K562 (cell line): ENCODE measurements at regions not wholly inside any gene's neighbourhood (a gene's known extent, or its start where the extent isn't known, plus 50 kb on each side); places are given as distances from the start of the nearest gene placed in this dataset.

ENCODE experiments used
- ATAC-seq: fragments of 200-7000 bp; cut with Tn5 transposase; 3 replicates; pipeline ENCODE4 v1.9.1; 2020; ENCODE audit warnings: moderate library complexity
- BruUV-seq: library from RNA; stranded (reverse); fragments of 400-500 nt; replicated peaks from 2 replicates; lab custom pipeline; 2021; lab: Mats Ljungman, UMichigan
- CTCF ChIA-PET: fragments of 300-600 bp; formaldehyde crosslinking; extraction: SDS; loops from one replicate; lab custom pipeline; 2021; ENCODE audit warnings: low intra/inter-chr PET ratio; lab: Yijun Ruan, JAX
- POLR2A ChIA-PET: fragments of 300-600, 350-650 bp; sonication (Branson Sonifier 250); formaldehyde crosslinking; extraction: SDS; loops from one replicate; lab custom pipeline; 2021; ENCODE audit warnings: antibody characterized with exemption, inconsistent platforms; lab: Yijun Ruan, JAX
- DNase-seq, 4 experiments: peaks; one replicate each; pipeline versions ENCODE4 v3.0.0 to v3.0.0-alpha.2; 2011 to 2018; ENCODE audit warnings: low spot score in 3 of 4, mixed read lengths in 3 of 4; ENCODE audit errors: extremely low read depth in 1 of 4
- FAIRE-seq: peaks from 2 replicates; lab custom pipeline; 2011; peaks lifted over from hg19 to GRCh38; lab: Jason Lieb, UNC
- H2AFZ ChIP-seq: 2 replicates; pipeline ENCODE4 v1.6.0; 2011; ENCODE audit warnings: low read depth, low read length, control low read depth, inconsistent platforms
- H3K27ac ChIP-seq: fragments of 200-600 bp; 3 replicates; pipeline ENCODE4 v1.8.0; 2011; ENCODE audit warnings: low read depth, mild to moderate bottlenecking, control low read depth, inconsistent platforms, low read length, moderate library complexity, mixed read lengths; ENCODE audit errors: extremely low read depth
- H3K27me3 ChIP-seq, 2 experiments: fragments of 300-600 bp in 1 of 2; 2 replicates in 1 of 2; 3 replicates in 1 of 2; pipeline versions ENCODE4 v1.6.0 to v1.8.0; 2011; ENCODE audit warnings: inconsistent platforms in 2 of 2, low read length in 2 of 2, mild to moderate bottlenecking in 1 of 2, mixed read lengths in 1 of 2, moderate library complexity in 1 of 2; ENCODE audit not compliant: control insufficient read depth in 2 of 2, insufficient read depth in 2 of 2
- H3K36me3 ChIP-seq: fragments of 300-600 bp; 3 replicates; pipeline ENCODE4 v1.8.0; 2011; ENCODE audit warnings: mild to moderate bottlenecking, low read length, inconsistent platforms; ENCODE audit not compliant: control insufficient read depth, insufficient read depth
- H3K4me1 ChIP-seq, 2 experiments: fragments of 200-600 bp in 1 of 2; replicated peaks in 1 of 2; 2 replicates in 1 of 2; 3 replicates in 1 of 2; pipeline versions ENCODE4 v1.5.1 to v1.8.0; 2011; ENCODE audit warnings: inconsistent platforms in 2 of 2, low read length in 2 of 2, mild to moderate bottlenecking in 1 of 2, mixed read lengths in 1 of 2, moderate library complexity in 1 of 2; ENCODE audit not compliant: control insufficient read depth in 2 of 2, insufficient read depth in 2 of 2
- H3K4me2 ChIP-seq: 2 replicates; pipeline ENCODE4 v1.6.1; 2011; ENCODE audit warnings: low read length, control low read depth, inconsistent platforms, mixed read lengths; ENCODE audit not compliant: insufficient read depth
- H3K4me3 ChIP-seq: fragments of 200-600 bp; sonication (generic), shearing (Covaris generic); 2 replicates; pipeline ENCODE4 v1.5.1; 2016; ENCODE audit warnings: control low read depth, inconsistent platforms
- H3K79me2 ChIP-seq: fragments of 200-600 bp; 3 replicates; pipeline ENCODE4 v1.8.0; 2011; ENCODE audit warnings: low read length, inconsistent platforms; ENCODE audit not compliant: control insufficient read depth, insufficient read depth
- H3K9ac ChIP-seq, 2 experiments: 2 replicates each; pipeline versions ENCODE4 v1.6.0 to v1.6.1; 2011; ENCODE audit warnings: low read depth in 2 of 2, low read length in 2 of 2, control low read depth in 1 of 2, inconsistent platforms in 1 of 2, mild to moderate bottlenecking in 1 of 2, mixed read lengths in 1 of 2; ENCODE audit not compliant: insufficient read depth in 1 of 2
- H3K9me1 ChIP-seq: one replicate; pipeline ENCODE4 v1.6.0; 2011; ENCODE audit warnings: inconsistent platforms, mild to moderate bottlenecking, low read length, moderate library complexity; ENCODE audit not compliant: control insufficient read depth, insufficient read depth
- H3K9me3 ChIP-seq: replicated peaks from 2 replicates; pipeline ENCODE4 v1.5.1; 2011; ENCODE audit warnings: low read depth, low read length, inconsistent platforms; ENCODE audit not compliant: control insufficient read depth, insufficient read depth
- H4K20me1 ChIP-seq: replicated peaks from 2 replicates; pipeline ENCODE4 v1.6.1; 2011; ENCODE audit warnings: low read length, inconsistent platforms, mixed read lengths; ENCODE audit not compliant: control insufficient read depth, insufficient read depth
- ATF3 ChIP-seq, 2 experiments: fragments of 450-650 bp in 1 of 2; sonication (generic) in 1 of 2; formaldehyde crosslinking in 1 of 2; IDR thresholded peaks in 1 of 2; conservative IDR thresholded peaks in 1 of 2; 2 replicates each; pipeline versions ENCODE4 v1.6.1 to v1.8.1; 2016 to 2023; ENCODE audit warnings: mild to moderate bottlenecking in 2 of 2, moderate library complexity in 2 of 2, inconsistent platforms in 1 of 2, missing genetic modification reagents in 1 of 2
- CC2D1A ChIP-seq: fragments of 450-650 bp; IDR thresholded peaks from 2 replicates; pipeline ENCODE4 v1.6.1; 2017; ENCODE audit warnings: mild to moderate bottlenecking
- ETV6 ChIP-seq, 3 experiments: fragments of 150-350 bp in 1 of 3; sonication (generic) in 1 of 3; formaldehyde crosslinking in 1 of 3; IDR thresholded peaks; 2 replicates each; pipeline versions ENCODE4 v1.6.1 to v1.8.0; 2014 to 2022; ENCODE audit warnings: borderline replicate concordance in 2 of 3, low read depth in 2 of 3, antibody characterized with exemption in 1 of 3, low read length in 1 of 3, mild to moderate bottlenecking in 1 of 3, missing genetic modification reagents in 1 of 3
- PHF20 ChIP-seq: fragments of 450-650 bp; IDR thresholded peaks from 2 replicates; pipeline ENCODE4 v1.6.1; 2018; ENCODE audit not compliant: partially characterized antibody
- RAD21 ChIP-seq, 2 experiments: fragments of 250-450 bp in 1 of 2; fragments of 450-650 bp in 1 of 2; sonication (Bioruptor Pico) in 1 of 2; formaldehyde crosslinking in 1 of 2; IDR thresholded peaks in 1 of 2; conservative IDR thresholded peaks in 1 of 2; 2 replicates each; pipeline versions ENCODE4 v1.4.0 to v1.8.0; 2020 to 2022; ENCODE audit warnings: mild to moderate bottlenecking in 2 of 2, moderate library complexity in 1 of 2
- SETDB1 ChIP-seq: IDR thresholded peaks from one replicate; pipeline ENCODE4 v1.6.1; 2012; ENCODE audit warnings: low read length, control low read depth, inconsistent platforms
- TCF7 ChIP-seq: sonication (generic); IDR thresholded peaks from 2 replicates; pipeline ENCODE4 v1.6.1; 2016; ENCODE audit warnings: antibody characterized with exemption, borderline replicate concordance
- ZNF76 ChIP-seq: fragments of 250-450 bp; sonication (Bioruptor Pico); IDR thresholded peaks from 2 replicates; pipeline ENCODE4 v1.4.0; 2020; ENCODE audit warnings: mild to moderate bottlenecking, moderate library complexity, borderline replicate concordance
- ZSCAN29 ChIP-seq: fragments of 450-650 bp; IDR thresholded peaks from 2 replicates; pipeline ENCODE4 v1.6.1; 2017
- WGBS: fragments of 100-300 bp; shearing (Covaris generic); methylation state at CpG from one replicate; pipeline ENCODE4 v1.1.6; 2016; ENCODE audit warnings: low coverage, mixed read lengths; ENCODE audit not compliant: insufficient coverage; ENCODE audit errors: missing lambda C conversion rate; 5-methylcytosine and 5-hydroxymethylcytosine counted together
- in situ Hi-C: fragments of 300-500 bp; cut with MboI; formaldehyde crosslinking; loops from 4 replicates; pipeline ENCODE4 v1.15.0; 2018; ENCODE audit warnings: inconsistent platforms, mixed read lengths
- intact Hi-C: fragments of 100-400 bp; cut with micrococcal nuclease; formaldehyde crosslinking; loops from 2 replicates; pipeline ENCODE4 v1.14.2; 2022
- TF ChIP-seq, protein P1 (sequence below): fragments of 450-650 bp; IDR thresholded peaks from 2 replicates; pipeline ENCODE4 v1.6.1; 2016

GRCh38 chr2:230657906-230658305 is 54.7 kb upstream of the CAB39 start:
- in situ Hi-C loops, result no loop called here
- no peak for ATAC-seq
- Histone ChIP-seq H3K4me1 (peaks cover 57 to 59% of the 10 kb centered on the region in 2 experiments), H3K27me3 (no peaks in the 10 kb centered on the region), H3K36me3 (peaks cover 5% of the 10 kb centered on the region; the same call in 1 of the 3 replicates), H3K9me1 (no peaks in the 10 kb centered on the region), H3K9ac (peak overlapping the region; percentile 95 to 98; a peak in 3 of 4 replicates), H3K9me3 (no peaks in the 10 kb centered on the region), H2AFZ (no peak overlapping the region), H3K79me2 (peaks cover 35% of the 10 kb centered on the region), H3K4me2 (peak overlapping the region; percentile 94), H4K20me1 (no peaks in the 10 kb centered on the region), H3K27ac (peak overlapping the region; percentile 100), H3K4me3 (peak overlapping the region; percentile 52)
- ChIA-PET CTCF (no interaction called here), POLR2A (interaction anchor here (0.6 to 1.9 kb wide), 6 partner anchors 9 to 246 kb away, joined by 3 to 8 read pairs (median 4); no protein-coding TSS in a partner anchor)
- intact Hi-C loops, result loop anchor here (2.0 kb wide), 1 partner anchor 55 kb away; the partner anchor contains the start of gene CAB39
- WGBS, result 27% methylated on average over 6 of the region's 10 CpGs
- no TSS peak for BruUV-seq
- TF ChIP-seq, protein P1, sequence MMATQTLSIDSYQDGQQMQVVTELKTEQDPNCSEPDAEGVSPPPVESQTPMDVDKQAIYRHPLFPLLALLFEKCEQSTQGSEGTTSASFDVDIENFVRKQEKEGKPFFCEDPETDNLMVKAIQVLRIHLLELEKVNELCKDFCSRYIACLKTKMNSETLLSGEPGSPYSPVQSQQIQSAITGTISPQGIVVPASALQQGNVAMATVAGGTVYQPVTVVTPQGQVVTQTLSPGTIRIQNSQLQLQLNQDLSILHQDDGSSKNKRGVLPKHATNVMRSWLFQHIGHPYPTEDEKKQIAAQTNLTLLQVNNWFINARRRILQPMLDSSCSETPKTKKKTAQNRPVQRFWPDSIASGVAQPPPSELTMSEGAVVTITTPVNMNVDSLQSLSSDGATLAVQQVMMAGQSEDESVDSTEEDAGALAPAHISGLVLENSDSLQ, result no peak
- TF ChIP-seq ZSCAN29 (0 out of 2 replicates have a peak, but pooled peaks have one; percentile 17), ZNF76 (no peak)
- DNase-seq, result no peak
- no peak for FAIRE-seq

DNA sequence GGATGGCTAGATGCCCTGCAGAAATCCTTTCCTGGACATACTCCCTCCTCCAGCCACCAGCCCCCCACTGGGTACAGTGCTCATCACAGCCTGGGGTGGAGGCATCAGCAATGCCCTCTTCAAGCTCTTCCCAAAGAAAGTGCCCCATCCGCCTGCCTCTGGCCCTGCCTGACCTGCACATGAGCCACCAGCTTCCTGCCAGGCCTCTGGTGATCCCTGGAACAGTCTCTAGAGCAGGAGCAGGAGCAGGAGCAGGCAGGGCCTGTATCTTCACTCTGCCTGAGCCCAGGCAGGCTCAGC is 54.1 kb upstream of the CAB39 start:
- peak overlapping the region; percentile 52 for H3K4me3 ChIP-seq
- H3K36me3 ChIP-seq, result peaks cover 5% of the 10 kb centered on the region; the same call in 1 of the 3 replicates
- in situ Hi-C loops, result no loop called here
- H2AFZ ChIP-seq, result no peak overlapping the region
- ChIA-PET CTCF (no interaction called here), POLR2A (interaction anchor here (0.6 to 1.9 kb wide), 6 partner anchors 9 to 591 kb away, joined by 3 to 8 read pairs (median 4); no protein-coding TSS in a partner anchor)
- H3K4me2 ChIP-seq, result peak overlapping the region; percentile 94
- H3K9me1 ChIP-seq, result no peaks in the 10 kb centered on the region
- peak; percentile 8 for ATAC-seq
- H3K9ac ChIP-seq, result peak overlapping the region; percentile 95 to 98
- H3K4me1 ChIP-seq, result peaks cover 57 to 61% of the 10 kb centered on the region in 2 experiments
- no TSS peak for BruUV-seq
- intact Hi-C loops, result loop anchor here (2.0 kb wide), 1 partner anchor 54 kb away; the partner anchor contains the start of gene CAB39
- WGBS, result 0% methylated on average over 1 of the region's 1 CpG
- H4K20me1 ChIP-seq, result no peaks in the 10 kb centered on the region
- H3K79me2 ChIP-seq, result peaks cover 35% of the 10 kb centered on the region
- H3K27ac ChIP-seq, result peak overlapping the region; percentile 100
- DNase-seq, result no peak
- no peaks in the 10 kb centered on the region for H3K9me3 ChIP-seq
- H3K27me3 ChIP-seq, result no peaks in the 10 kb centered on the region
- FAIRE-seq, result no peak
- TF ChIP-seq RAD21 (CRISPR knock-in tag; conservative IDR thresholded peaks at IDR 0.05 in 1 of 2, IDR thresholded peaks at IDR 0.05 in 1 of 2), result no peak
- TF ChIP-seq ETV6 (IDR thresholded peaks at IDR 0.05; ENCODE audit: borderline replicate concordance in 1 of 2, low read depth in 2 of 2, low read length in 1 of 2), result no peak
- TF ChIP-seq ETV6 (CRISPR knock-in tag; IDR thresholded peaks at IDR 0.05; ENCODE audit: borderline replicate concordance), result no peak
- no peak for TF ChIP-seq CC2D1A
- TF ChIP-seq SETDB1, result no peak
- TF ChIP-seq PHF20, result no peak
- no peak for TF ChIP-seq ATF3 (IDR thresholded peaks at IDR 0.05)
- TF ChIP-seq ATF3 (CRISPR knock-in tag; conservative IDR thresholded peaks at IDR 0.05), result no peak
- no peak for TF ChIP-seq TCF7
